ENCODE measurements at regions not wholly inside any gene's neighbourhood (a gene's known extent, or its start where the extent isn't known, plus 50 kb on each side); places are given as distances from the start of the nearest gene placed in this dataset.

GRCh38 chr17:59506894-59507726 is 58.3 kb upstream of the DHX40 start:
- WGBS, 2 experiments = 89 to 91% methylated on average over 9 of the region's 9 CpGs
- Histone ChIP-seq H3K4me1 (ENCODE audit: control insufficient read depth, insufficient read depth, low read length) (no peaks in the 10 kb centered on the region), H3K4me3 (ENCODE audit: insufficient read depth, low read depth, low read length) (no peak overlapping the region), H3K27ac (ENCODE audit: insufficient read depth, low read depth, low read length, poor library complexity, severe bottlenecking) (no peak overlapping the region), H3K9me3 (ENCODE audit: control insufficient read depth, low read length) (no peaks in the 10 kb centered on the region), H3K27me3 (ENCODE audit: control insufficient read depth, insufficient read depth, low read length, poor library complexity, severe bottlenecking) (no peaks in the 10 kb centered on the region), H3K36me3 (ENCODE audit: control insufficient read depth, insufficient read depth, low read length) (no peaks in the 10 kb centered on the region)

DNA sequence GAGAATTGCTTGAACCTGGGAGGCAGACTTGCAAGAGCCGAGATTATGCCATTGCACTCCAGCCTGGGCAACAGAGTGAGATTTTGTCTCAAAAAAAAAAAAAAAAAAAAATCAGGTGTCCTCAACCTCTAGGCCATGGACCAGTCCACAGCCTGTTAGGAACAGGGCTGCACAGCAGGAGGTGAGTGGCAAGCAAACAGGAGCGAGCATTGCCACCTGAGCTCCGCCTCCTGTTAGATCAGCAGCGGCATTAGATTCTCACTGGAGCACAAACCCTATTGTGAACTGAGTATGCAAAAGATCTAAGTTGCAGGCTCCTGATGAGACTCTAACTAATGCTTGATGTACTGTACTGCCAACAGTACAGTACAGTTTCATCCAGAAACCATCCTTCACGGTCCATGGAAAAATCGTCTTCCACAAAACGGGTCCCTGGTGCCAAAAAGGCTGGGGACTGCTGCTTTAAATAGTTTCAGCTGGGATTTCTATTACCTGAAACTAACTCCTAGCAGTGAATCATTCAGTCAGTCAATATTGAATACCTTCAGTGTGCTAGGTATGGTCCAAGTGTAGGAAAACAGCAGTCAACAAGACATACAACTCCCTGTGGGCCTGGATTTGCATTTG is 56.3 kb upstream of the DHX40 start:
- H3K4me3 ChIP-seq (ENCODE audit: insufficient read depth, low read depth, low read length) = no peak overlapping the region
- WGBS, 2 experiments = 83 to 84% methylated on average over 7 of the region's 7 CpGs
- H3K36me3 ChIP-seq (ENCODE audit: control insufficient read depth, insufficient read depth, low read length) = no peaks in the 10 kb centered on the region
- no peak overlapping the region for H3K27ac ChIP-seq (ENCODE audit: insufficient read depth, low read depth, low read length, poor library complexity, severe bottlenecking)
- H3K4me1 ChIP-seq (ENCODE audit: control insufficient read depth, insufficient read depth, low read length) = no peaks in the 10 kb centered on the region
- no peaks in the 10 kb centered on the region for H3K27me3 ChIP-seq (ENCODE audit: control insufficient read depth, insufficient read depth, low read length, poor library complexity, severe bottlenecking)
- no peaks in the 10 kb centered on the region for H3K9me3 ChIP-seq (ENCODE audit: control insufficient read depth, low read length)

DNA sequence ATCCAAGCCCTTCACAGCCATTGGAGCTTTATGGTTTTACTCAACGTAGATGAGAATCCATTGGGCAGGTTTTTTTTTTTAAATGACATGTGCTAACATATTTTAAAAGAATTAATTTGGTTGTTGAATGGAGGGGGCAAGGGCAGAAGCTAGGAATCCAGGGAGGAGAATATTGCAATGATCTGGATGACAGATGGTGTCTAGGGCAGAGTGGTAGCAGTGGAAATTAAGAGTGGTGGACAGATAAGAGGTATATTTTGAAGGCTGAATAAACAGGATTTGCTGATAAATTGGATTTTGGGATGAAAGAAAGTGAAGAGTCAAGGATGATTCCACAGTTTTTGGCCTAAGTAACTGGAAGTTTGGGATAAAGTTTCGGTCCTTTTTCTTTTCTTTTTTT is 54.8 kb upstream of the DHX40 start:
- H3K36me3 ChIP-seq (ENCODE audit: control insufficient read depth, insufficient read depth, low read length) = no peaks in the 10 kb centered on the region
- H3K27ac ChIP-seq (ENCODE audit: insufficient read depth, low read depth, low read length, poor library complexity, severe bottlenecking) = no peak overlapping the region
- no peak overlapping the region for H3K4me3 ChIP-seq (ENCODE audit: insufficient read depth, low read depth, low read length)
- H3K4me1 ChIP-seq (ENCODE audit: control insufficient read depth, insufficient read depth, low read length) = no peaks in the 10 kb centered on the region
- no peaks in the 10 kb centered on the region for H3K9me3 ChIP-seq (ENCODE audit: control insufficient read depth, low read length)
- no peaks in the 10 kb centered on the region for H3K27me3 ChIP-seq (ENCODE audit: control insufficient read depth, insufficient read depth, low read length, poor library complexity, severe bottlenecking)
- 92 to 96% methylated on average over 2 of the region's 2 CpGs for WGBS, 2 experiments

- Histone ChIP-seq H3K36me3 (ENCODE audit: control insufficient read depth, insufficient read depth, low read length) (no peaks in the 10 kb centered on the region), H3K4me1 (ENCODE audit: control insufficient read depth, insufficient read depth, low read length) (no peaks in the 10 kb centered on the region), H3K27ac (ENCODE audit: insufficient read depth, low read depth, low read length, poor library complexity, severe bottlenecking) (no peak overlapping the region), H3K9me3 (ENCODE audit: control insufficient read depth, low read length) (no peaks in the 10 kb centered on the region), H3K4me3 (ENCODE audit: insufficient read depth, low read depth, low read length) (no peak overlapping the region), H3K27me3 (ENCODE audit: control insufficient read depth, insufficient read depth, low read length, poor library complexity, severe bottlenecking) (no peaks in the 10 kb centered on the region)
Measured at GRCh38 chr17:59511726-59512125, 53.7 kb upstream of the DHX40 start.

DNA sequence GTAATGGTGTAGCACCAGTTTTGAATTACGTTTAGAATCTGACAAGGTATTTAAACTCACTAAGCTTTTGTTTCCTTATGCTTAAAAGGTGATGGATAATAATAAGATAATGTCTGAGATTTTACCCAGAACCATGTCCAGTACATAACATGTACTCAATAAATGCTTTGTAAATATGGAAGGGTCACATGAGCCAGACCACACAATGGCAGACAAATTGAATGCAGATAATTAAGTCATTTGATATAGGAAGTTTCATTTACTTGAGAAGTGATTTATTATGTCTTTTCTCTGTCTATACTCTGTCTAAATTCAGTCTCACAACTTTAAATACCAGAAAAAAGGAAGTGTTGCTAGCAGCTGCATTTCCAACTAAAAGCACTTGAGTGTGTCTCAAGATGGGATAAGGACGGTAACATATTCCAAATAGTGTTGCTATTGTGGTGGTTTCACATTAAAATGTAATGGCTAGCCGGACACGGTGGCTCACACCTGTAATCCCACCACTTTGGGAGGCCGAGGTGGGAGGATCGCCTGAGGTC is 52.5 kb upstream of the DHX40 start:
- Histone ChIP-seq H3K27ac (ENCODE audit: insufficient read depth, low read depth, low read length, poor library complexity, severe bottlenecking) (no peak overlapping the region), H3K36me3 (ENCODE audit: control insufficient read depth, insufficient read depth, low read length) (no peaks in the 10 kb centered on the region), H3K4me1 (ENCODE audit: control insufficient read depth, insufficient read depth, low read length) (no peaks in the 10 kb centered on the region), H3K4me3 (ENCODE audit: insufficient read depth, low read depth, low read length) (no peak overlapping the region), H3K27me3 (ENCODE audit: control insufficient read depth, insufficient read depth, low read length, poor library complexity, severe bottlenecking) (no peaks in the 10 kb centered on the region), H3K9me3 (ENCODE audit: control insufficient read depth, low read length) (no peaks in the 10 kb centered on the region)
- 95 to 96% methylated on average over 6 of the region's 6 CpGs for WGBS, 2 experiments

GRCh38 chr17:59513934-59514841 is 51.2 kb upstream of the DHX40 start:
- Histone ChIP-seq H3K4me1 (ENCODE audit: control insufficient read depth, insufficient read depth, low read length) (no peaks in the 10 kb centered on the region), H3K4me3 (ENCODE audit: insufficient read depth, low read depth, low read length) (no peak overlapping the region), H3K9me3 (ENCODE audit: control insufficient read depth, low read length) (no peaks in the 10 kb centered on the region), H3K36me3 (ENCODE audit: control insufficient read depth, insufficient read depth, low read length) (no peaks in the 10 kb centered on the region), H3K27ac (ENCODE audit: insufficient read depth, low read depth, low read length, poor library complexity, severe bottlenecking) (no peak overlapping the region), H3K27me3 (ENCODE audit: control insufficient read depth, insufficient read depth, low read length, poor library complexity, severe bottlenecking) (no peaks in the 10 kb centered on the region)
- 92% methylated on average over 7 of the region's 8 CpGs for WGBS, 2 experiments

All from ectodermal cell (in vitro differentiated cells).